Neural cell (in vitro differentiated cells): ENCODE measurements at regions not wholly inside any gene's neighbourhood (a gene's known extent, or its start where the extent isn't known, plus 50 kb on each side); places are given as distances from the start of the nearest gene placed in this dataset.
"Not testable (repeated sequence)": the region's sequence is repeated elsewhere in the genome, so short reads cannot be mapped to it uniquely, and the experiment has no call there.

ENCODE experiments used
- H2AFZ ChIP-seq: fragments of 200-600, 300-800 bp; sonication (generic), shearing (Covaris generic); 2 replicates; pipeline ENCODE4 v1.6.0; 2014; ENCODE audit warnings: low read depth, mild to moderate bottlenecking, antibody characterized with exemption, low read length, moderate library complexity
- H3F3A ChIP-seq: fragments of 200-600 bp; shearing (Covaris generic); 2 replicates; pipeline ENCODE4 v1.6.1; 2016; ENCODE audit warnings: mild to moderate bottlenecking, moderate library complexity, mixed read lengths, antibody characterized with exemption, low read length; ENCODE audit not compliant: insufficient read depth, poor library complexity, severe bottlenecking
- H3K27ac ChIP-seq: fragments of 200-600, 300-800 bp; sonication (generic), shearing (Covaris generic); 2 replicates; pipeline ENCODE4 v1.5.1; 2014; ENCODE audit warnings: mild to moderate bottlenecking, low read length, moderate library complexity
- H3K27me3 ChIP-seq: fragments of 300-800, 200-600 bp; sonication (generic), shearing (Covaris generic); 2 replicates; pipeline ENCODE4 v1.6.0; 2014; ENCODE audit warnings: mild to moderate bottlenecking, low read depth, low read length, moderate library complexity; ENCODE audit not compliant: insufficient read depth
- H3K36me3 ChIP-seq: fragments of 300-800, 200-600 bp; sonication (generic), shearing (Covaris generic); 2 replicates; pipeline ENCODE4 v1.5.1; 2014; ENCODE audit warnings: mild to moderate bottlenecking, antibody characterized with exemption, low read length, moderate library complexity; ENCODE audit not compliant: insufficient read depth
- H3K4me2 ChIP-seq: fragments of 300-800, 200-600 bp; sonication (generic), shearing (Covaris generic); 2 replicates; pipeline ENCODE4 v1.6.0; 2014; ENCODE audit warnings: mild to moderate bottlenecking, low read length
- H3K4me3 ChIP-seq: fragments of 300-800, 200-600 bp; sonication (generic), shearing (Covaris generic); 2 replicates; pipeline ENCODE4 v1.5.1; 2014; ENCODE audit warnings: mild to moderate bottlenecking, low read length, moderate library complexity
- H3K79me2 ChIP-seq: fragments of 200-600 bp; shearing (Covaris generic); replicated peaks from 2 replicates; pipeline ENCODE4 v1.6.0; 2014; ENCODE audit warnings: mild to moderate bottlenecking, low read length, moderate library complexity; ENCODE audit not compliant: insufficient read depth
- H3K9ac ChIP-seq: fragments of 300-800, 200-600 bp; sonication (generic), shearing (Covaris generic); 2 replicates; pipeline ENCODE4 v1.6.1; 2016; ENCODE audit warnings: mild to moderate bottlenecking, low read length, mixed read lengths
- H3K9me2 ChIP-seq: fragments of 200-600 bp; shearing (Covaris generic); 2 replicates; pipeline ENCODE4 v1.6.1; 2016; ENCODE audit warnings: mild to moderate bottlenecking, low read length, mixed read lengths; ENCODE audit not compliant: insufficient read depth
- H3K9me3 ChIP-seq: fragments of 200-600, 300-800 bp; sonication (generic), shearing (Covaris generic); 2 replicates; pipeline ENCODE4 v1.6.1; 2016; ENCODE audit warnings: mild to moderate bottlenecking, mixed run types, low read length, moderate library complexity, mixed read lengths
- H4K20me1 ChIP-seq: fragments of 200-600 bp; shearing (Covaris generic); 2 replicates; pipeline ENCODE4 v1.6.1; 2016; ENCODE audit warnings: mild to moderate bottlenecking, mixed run types; ENCODE audit not compliant: insufficient read depth
- EP300 ChIP-seq: fragments of 450-650 bp; conservative IDR thresholded peaks from 2 replicates; pipeline ENCODE4 v1.6.1; 2014; ENCODE audit warnings: antibody characterized with exemption, mild to moderate bottlenecking, moderate library complexity; ENCODE audit not compliant: poor library complexity, severe bottlenecking
- EZH2 ChIP-seq: fragments of 200-600, 300-800 bp; shearing (Covaris generic), sonication (generic); IDR thresholded peaks from 2 replicates; pipeline ENCODE4 v1.6.1; 2014; ENCODE audit warnings: antibody characterized with exemption, low read length, borderline replicate concordance, mild to moderate bottlenecking; ENCODE audit not compliant: insufficient read depth, poor library complexity, severe bottlenecking
- MXI1 ChIP-seq: fragments of 450-650 bp; conservative IDR thresholded peaks from 2 replicates; pipeline ENCODE4 v1.6.1; 2014; ENCODE audit warnings: antibody characterized with exemption, mild to moderate bottlenecking; ENCODE audit not compliant: poor library complexity, severe bottlenecking
- POLR2AphosphoS5 ChIP-seq: IDR thresholded peaks from 2 replicates; pipeline ENCODE4 v1.6.1; 2012
- RAD21 ChIP-seq: fragments of 450-650 bp; conservative IDR thresholded peaks from 2 replicates; pipeline ENCODE4 v1.6.1; 2014; ENCODE audit warnings: antibody characterized with exemption, mild to moderate bottlenecking, moderate library complexity
- REST ChIP-seq: IDR thresholded peaks from 2 replicates; pipeline ENCODE4 v1.6.1; 2012; ENCODE audit warnings: borderline replicate concordance
- SMC3 ChIP-seq: fragments of 450-650 bp; conservative IDR thresholded peaks from 2 replicates; pipeline ENCODE4 v1.6.1; 2014; ENCODE audit warnings: antibody characterized with exemption, mild to moderate bottlenecking, moderate library complexity; ENCODE audit not compliant: poor library complexity
- TAF1 ChIP-seq: IDR thresholded peaks from 2 replicates; pipeline ENCODE4 v1.6.1; 2012; ENCODE audit warnings: low read depth
- TF ChIP-seq, protein P1 (sequence below): fragments of 450-650 bp; IDR thresholded peaks from 2 replicates; pipeline ENCODE4 v1.5.1; 2014; ENCODE audit warnings: antibody characterized with exemption, mild to moderate bottlenecking, moderate library complexity; ENCODE audit not compliant: poor library complexity, severe bottlenecking

GRCh38 chr12:107378609-107379008 lies 285.3 kb upstream of the CRY1 start:
- Histone ChIP-seq H2AFZ (no peak overlapping the region), H3K27me3 (no peaks in the 10 kb centered on the region), H3K9me3 (no peaks in the 10 kb centered on the region), H3K36me3 (no peaks in the 10 kb centered on the region), H4K20me1 (no peaks in the 10 kb centered on the region), H3K4me2 (no peak overlapping the region), H3K9ac (no peak overlapping the region), H3K4me3 (no peak overlapping the region), H3K27ac (no peak overlapping the region), H3K79me2 (no peaks in the 10 kb centered on the region), H3F3A (no peaks in the 10 kb centered on the region), H3K9me2 (no peaks in the 10 kb centered on the region)
- no peak for TF ChIP-seq TAF1
- TF ChIP-seq EZH2 = no peak
- TF ChIP-seq, protein P1, sequence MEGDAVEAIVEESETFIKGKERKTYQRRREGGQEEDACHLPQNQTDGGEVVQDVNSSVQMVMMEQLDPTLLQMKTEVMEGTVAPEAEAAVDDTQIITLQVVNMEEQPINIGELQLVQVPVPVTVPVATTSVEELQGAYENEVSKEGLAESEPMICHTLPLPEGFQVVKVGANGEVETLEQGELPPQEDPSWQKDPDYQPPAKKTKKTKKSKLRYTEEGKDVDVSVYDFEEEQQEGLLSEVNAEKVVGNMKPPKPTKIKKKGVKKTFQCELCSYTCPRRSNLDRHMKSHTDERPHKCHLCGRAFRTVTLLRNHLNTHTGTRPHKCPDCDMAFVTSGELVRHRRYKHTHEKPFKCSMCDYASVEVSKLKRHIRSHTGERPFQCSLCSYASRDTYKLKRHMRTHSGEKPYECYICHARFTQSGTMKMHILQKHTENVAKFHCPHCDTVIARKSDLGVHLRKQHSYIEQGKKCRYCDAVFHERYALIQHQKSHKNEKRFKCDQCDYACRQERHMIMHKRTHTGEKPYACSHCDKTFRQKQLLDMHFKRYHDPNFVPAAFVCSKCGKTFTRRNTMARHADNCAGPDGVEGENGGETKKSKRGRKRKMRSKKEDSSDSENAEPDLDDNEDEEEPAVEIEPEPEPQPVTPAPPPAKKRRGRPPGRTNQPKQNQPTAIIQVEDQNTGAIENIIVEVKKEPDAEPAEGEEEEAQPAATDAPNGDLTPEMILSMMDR = no peak
- no peak for TF ChIP-seq POLR2AphosphoS5
- no peak for TF ChIP-seq REST
- TF ChIP-seq EP300 = no peak
- no peak for TF ChIP-seq SMC3
- no peak for TF ChIP-seq MXI1
- no peak for TF ChIP-seq RAD21

DNA sequence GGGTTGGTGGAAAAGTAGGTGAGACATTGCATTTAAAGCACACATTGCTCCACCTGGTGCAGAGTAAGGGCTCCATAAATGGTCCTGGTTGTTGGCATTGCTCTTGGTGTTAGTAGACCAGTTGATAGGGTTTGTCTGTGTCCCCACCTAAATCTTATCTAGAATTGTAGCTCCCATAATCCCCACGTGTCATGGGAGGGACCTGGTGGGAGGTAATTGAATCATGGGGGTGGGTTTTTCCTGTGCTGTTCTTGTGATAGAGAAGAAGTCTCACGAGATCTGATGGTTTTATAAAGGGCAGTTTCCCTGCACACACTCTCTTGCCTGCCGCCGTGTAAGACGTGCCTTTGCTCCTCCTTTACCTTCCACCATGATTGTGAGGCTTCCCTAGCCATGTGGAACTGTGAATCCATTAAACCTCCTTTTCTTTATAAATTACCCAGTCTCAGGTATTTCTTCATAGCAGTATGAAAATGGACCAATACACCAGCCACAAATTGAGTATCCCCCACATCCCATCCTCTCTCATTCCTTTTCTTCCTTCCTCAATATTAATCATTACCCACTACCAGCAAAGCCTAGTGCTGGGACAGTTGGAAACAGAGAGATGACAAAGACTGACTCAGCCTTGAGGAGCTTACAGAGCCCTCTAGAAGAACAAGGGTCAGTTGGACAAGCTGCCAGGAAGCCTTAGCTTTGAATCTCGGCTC lies 285.9 kb upstream of the CRY1 start:
- H3K27me3 ChIP-seq, H3K9me2 ChIP-seq, H2AFZ ChIP-seq, H3K9ac ChIP-seq, H3F3A ChIP-seq, H3K9me3 ChIP-seq, H3K27ac ChIP-seq, H3K79me2 ChIP-seq, H3K4me3 ChIP-seq, H3K4me2 ChIP-seq, H3K36me3 ChIP-seq, H4K20me1 ChIP-seq: not testable (repeated sequence)
